ENCODE measurements at regions not wholly inside any gene's neighbourhood (a gene's known extent, or its start where the extent isn't known, plus 50 kb on each side); places are given as distances from the start of the nearest gene placed in this dataset.

GRCh38 chr4:159445692-159446091 lies 342.8 kb downstream of the RAPGEF2 start:
- no peak for DNase-seq

GRCh38 chr4:159446266-159446976 lies 343.5 kb downstream of the RAPGEF2 start:
- peak; percentile 56 for DNase-seq

- DNase-seq, result no peak
These were observed 344.4 kb downstream of the RAPGEF2 start for GRCh38 chr4:159447296-159447695.

GRCh38 chr4:159451006-159451405 lies 348.1 kb downstream of the RAPGEF2 start:
- DNase-seq, result no peak

- peak; percentile 4 for DNase-seq
These were observed 352.9 kb downstream of the RAPGEF2 start for GRCh38 chr4:159455675-159456237.

- DNase-seq, result no peak
These were observed 357.5 kb downstream of the RAPGEF2 start for GRCh38 chr4:159460371-159460770.

GRCh38 chr4:159463235-159463634 lies 360.4 kb downstream of the RAPGEF2 start:
- DNase-seq, result no peak

GRCh38 chr4:159464302-159464701 lies 361.4 kb downstream of the RAPGEF2 start:
- no peak for DNase-seq

GRCh38 chr4:159476886-159477285 lies 374.0 kb downstream of the RAPGEF2 start:
- no peak for DNase-seq

- DNase-seq, result no peak
These were observed 377.9 kb downstream of the RAPGEF2 start for GRCh38 chr4:159480826-159481225.

GRCh38 chr4:159481936-159482335 lies 379.1 kb downstream of the RAPGEF2 start:
- DNase-seq, result no peak

- no peak for DNase-seq
These were observed 380.4 kb downstream of the RAPGEF2 start for GRCh38 chr4:159483110-159483781.

- DNase-seq, result no peak
These were observed 381.2 kb downstream of the RAPGEF2 start for GRCh38 chr4:159483782-159484741.

GRCh38 chr4:159484864-159485263 lies 382.0 kb downstream of the RAPGEF2 start:
- DNase-seq, result no peak

GRCh38 chr4:159487284-159487747 lies 384.4 kb downstream of the RAPGEF2 start:
- DNase-seq, result peak; percentile 51

GRCh38 chr4:159489646-159490045 lies 386.8 kb downstream of the RAPGEF2 start:
- DNase-seq, result no peak

- no peak for DNase-seq
These were observed 392.8 kb downstream of the RAPGEF2 start for GRCh38 chr4:159495515-159496236.

- DNase-seq, result no peak
These were observed 393.4 kb downstream of the RAPGEF2 start for GRCh38 chr4:159496248-159496647.

- no peak for DNase-seq
These were observed 395.1 kb downstream of the RAPGEF2 start for GRCh38 chr4:159497936-159498335.

- DNase-seq, result no peak
These were observed 395.7 kb downstream of the RAPGEF2 start for GRCh38 chr4:159498446-159499115.

- no peak for DNase-seq
These were observed 398.0 kb downstream of the RAPGEF2 start for GRCh38 chr4:159500861-159501260.

Data from NCI-H2171 treated with DMSO at 0.1 percent for 48 hours (cell line).